Ishikawa (cell line): ENCODE measurements at regions not wholly inside any gene's neighbourhood (a gene's known extent, or its start where the extent isn't known, plus 50 kb on each side); places are given as distances from the start of the nearest gene placed in this dataset.

ENCODE experiments used
- CEBPB ChIP-seq: IDR thresholded peaks from 2 replicates; pipeline ENCODE4 v1.6.1; 2012
- CREB1 ChIP-seq: IDR thresholded peaks from 2 replicates; pipeline ENCODE4 v1.6.1; 2012; ENCODE audit warnings: low read depth
- EGR1 ChIP-seq: IDR thresholded peaks from 2 replicates; pipeline ENCODE4 v1.6.1; 2012
- EP300 ChIP-seq: IDR thresholded peaks from 2 replicates; pipeline ENCODE4 v1.6.1; 2012; ENCODE audit warnings: borderline replicate concordance
- FOXM1 ChIP-seq: IDR thresholded peaks from 2 replicates; pipeline ENCODE4 v1.6.1; 2012; ENCODE audit warnings: low read depth, borderline replicate concordance
- MAX ChIP-seq: IDR thresholded peaks from 2 replicates; pipeline ENCODE4 v1.6.1; 2012
- NFIC ChIP-seq: IDR thresholded peaks from 2 replicates; pipeline ENCODE4 v1.6.1; 2012
- RAD21 ChIP-seq: IDR thresholded peaks from 2 replicates; pipeline ENCODE4 v1.6.1; 2012; ENCODE audit warnings: low read depth
- TEAD4 ChIP-seq: IDR thresholded peaks from 2 replicates; pipeline ENCODE4 v1.6.1; 2012
- YY1 ChIP-seq: IDR thresholded peaks from 2 replicates; pipeline ENCODE4 v1.6.1; 2012; ENCODE audit warnings: low read depth
- ZBTB7A ChIP-seq: IDR thresholded peaks from 2 replicates; pipeline ENCODE4 v1.6.1; 2012; ENCODE audit warnings: low read depth
- TF ChIP-seq, protein P1 (sequence below): IDR thresholded peaks from 2 replicates; pipeline ENCODE4 v1.6.1; 2012; ENCODE audit warnings: low read depth, mild to moderate bottlenecking

- TF ChIP-seq MAX (no peak), ZBTB7A (no peak), YY1 (no peak), CEBPB (no peak), EP300 (no peak), RAD21 (no peak), TEAD4 (no peak), EGR1 (no peak), NFIC (no peak), CREB1 (no peak), FOXM1 (no peak)
- TF ChIP-seq, protein P1, sequence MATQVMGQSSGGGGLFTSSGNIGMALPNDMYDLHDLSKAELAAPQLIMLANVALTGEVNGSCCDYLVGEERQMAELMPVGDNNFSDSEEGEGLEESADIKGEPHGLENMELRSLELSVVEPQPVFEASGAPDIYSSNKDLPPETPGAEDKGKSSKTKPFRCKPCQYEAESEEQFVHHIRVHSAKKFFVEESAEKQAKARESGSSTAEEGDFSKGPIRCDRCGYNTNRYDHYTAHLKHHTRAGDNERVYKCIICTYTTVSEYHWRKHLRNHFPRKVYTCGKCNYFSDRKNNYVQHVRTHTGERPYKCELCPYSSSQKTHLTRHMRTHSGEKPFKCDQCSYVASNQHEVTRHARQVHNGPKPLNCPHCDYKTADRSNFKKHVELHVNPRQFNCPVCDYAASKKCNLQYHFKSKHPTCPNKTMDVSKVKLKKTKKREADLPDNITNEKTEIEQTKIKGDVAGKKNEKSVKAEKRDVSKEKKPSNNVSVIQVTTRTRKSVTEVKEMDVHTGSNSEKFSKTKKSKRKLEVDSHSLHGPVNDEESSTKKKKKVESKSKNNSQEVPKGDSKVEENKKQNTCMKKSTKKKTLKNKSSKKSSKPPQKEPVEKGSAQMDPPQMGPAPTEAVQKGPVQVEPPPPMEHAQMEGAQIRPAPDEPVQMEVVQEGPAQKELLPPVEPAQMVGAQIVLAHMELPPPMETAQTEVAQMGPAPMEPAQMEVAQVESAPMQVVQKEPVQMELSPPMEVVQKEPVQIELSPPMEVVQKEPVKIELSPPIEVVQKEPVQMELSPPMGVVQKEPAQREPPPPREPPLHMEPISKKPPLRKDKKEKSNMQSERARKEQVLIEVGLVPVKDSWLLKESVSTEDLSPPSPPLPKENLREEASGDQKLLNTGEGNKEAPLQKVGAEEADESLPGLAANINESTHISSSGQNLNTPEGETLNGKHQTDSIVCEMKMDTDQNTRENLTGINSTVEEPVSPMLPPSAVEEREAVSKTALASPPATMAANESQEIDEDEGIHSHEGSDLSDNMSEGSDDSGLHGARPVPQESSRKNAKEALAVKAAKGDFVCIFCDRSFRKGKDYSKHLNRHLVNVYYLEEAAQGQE = no peak
Measured at GRCh38 chr18:8479789-8480188, 129.4 kb upstream of the RAB12 start.
